GDM1 (cell line): ENCODE measurements at regions not wholly inside any gene's neighbourhood (a gene's known extent, or its start where the extent isn't known, plus 50 kb on each side); places are given as distances from the start of the nearest gene placed in this dataset.

Experiments
- DNase-seq: peaks from one replicate; lab custom pipeline; 2025; lab: John Stamatoyannopoulos, UW

- no peak for DNase-seq
These were observed 270.2 kb downstream of the TBX15 start for GRCh38 chr1:118717893-118718292.

- DNase-seq, result no peak
These were observed 271.4 kb downstream of the TBX15 start for GRCh38 chr1:118716775-118717174.

- no peak for DNase-seq
These were observed 276.8 kb downstream of the TBX15 start for GRCh38 chr1:118711356-118711755.

GRCh38 chr1:118698911-118699310 is 289.2 kb downstream of the TBX15 start:
- DNase-seq, result no peak

- no peak for DNase-seq
These were observed 296.0 kb downstream of the TBX15 start for GRCh38 chr1:118692143-118692542.

- DNase-seq, result no peak
These were observed 299.3 kb downstream of the TBX15 start for GRCh38 chr1:118688891-118689290.

DNA sequence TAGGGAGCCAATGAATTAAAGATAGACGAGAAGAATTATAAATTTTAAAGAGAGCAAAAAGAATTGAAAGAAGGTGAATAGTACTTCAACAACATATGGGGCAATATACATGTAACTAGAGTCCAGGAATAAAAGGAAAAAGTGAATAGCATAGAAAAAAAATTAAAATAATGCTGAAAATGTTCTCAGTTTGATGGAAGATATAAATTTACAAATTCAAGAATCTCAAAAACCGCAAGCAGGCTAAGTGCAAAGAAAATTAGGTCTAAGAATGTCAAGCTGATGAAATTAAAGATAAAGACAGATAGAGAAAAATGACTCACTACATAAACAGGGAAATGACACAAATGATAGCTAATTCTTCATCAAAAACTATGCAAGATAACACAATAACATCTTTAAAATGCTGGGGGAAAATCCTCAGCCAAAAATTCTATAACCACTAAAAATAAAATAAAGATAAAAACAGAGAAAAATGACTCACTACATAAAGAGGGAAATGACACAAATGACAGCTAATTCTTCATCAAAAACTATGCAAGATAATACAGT is 326.3 kb downstream of the TBX15 start:
- DNase-seq, result no peak

GRCh38 chr1:118660769-118661168 is 327.4 kb downstream of the TBX15 start:
- no peak for DNase-seq

GRCh38 chr1:118659646-118660045 is 328.5 kb downstream of the TBX15 start:
- no peak for DNase-seq

DNA sequence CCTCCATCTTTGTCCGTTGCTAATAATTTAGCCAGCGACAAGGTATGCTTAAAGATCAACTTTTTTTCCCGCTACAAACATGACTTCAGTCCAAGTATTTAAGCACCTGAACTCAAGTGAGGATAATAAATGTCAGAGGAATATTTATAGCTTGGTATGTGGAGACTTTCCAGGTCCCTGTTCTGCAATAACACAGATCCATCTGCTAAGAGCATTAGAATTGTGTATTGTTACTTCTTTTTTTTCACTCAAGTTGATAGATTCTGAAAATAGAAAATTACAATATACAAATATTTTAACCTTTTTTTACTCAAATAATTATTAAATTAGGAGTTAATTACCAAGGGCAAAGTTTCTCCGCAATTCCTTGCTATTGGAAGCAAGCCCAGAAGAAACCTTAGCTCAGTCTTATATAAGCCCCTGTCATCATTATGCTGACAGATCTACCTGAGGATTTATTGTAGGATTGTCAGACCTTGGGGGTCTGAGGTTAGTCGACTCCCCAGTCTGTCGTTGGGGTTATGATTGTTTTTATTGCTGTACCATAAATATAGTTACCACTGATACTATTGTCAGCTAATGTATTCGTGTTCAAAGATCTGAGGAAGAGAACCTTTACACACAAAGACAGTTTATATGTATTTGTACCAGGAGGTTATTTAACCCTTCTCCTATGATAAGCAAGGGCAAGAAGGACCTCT is 337.9 kb downstream of the TBX15 start:
- no peak for DNase-seq

GRCh38 chr1:118649369-118650106 is 338.6 kb downstream of the TBX15 start:
- no peak for DNase-seq

GRCh38 chr1:118636004-118636403 is 352.1 kb downstream of the TBX15 start:
- no peak for DNase-seq

DNA sequence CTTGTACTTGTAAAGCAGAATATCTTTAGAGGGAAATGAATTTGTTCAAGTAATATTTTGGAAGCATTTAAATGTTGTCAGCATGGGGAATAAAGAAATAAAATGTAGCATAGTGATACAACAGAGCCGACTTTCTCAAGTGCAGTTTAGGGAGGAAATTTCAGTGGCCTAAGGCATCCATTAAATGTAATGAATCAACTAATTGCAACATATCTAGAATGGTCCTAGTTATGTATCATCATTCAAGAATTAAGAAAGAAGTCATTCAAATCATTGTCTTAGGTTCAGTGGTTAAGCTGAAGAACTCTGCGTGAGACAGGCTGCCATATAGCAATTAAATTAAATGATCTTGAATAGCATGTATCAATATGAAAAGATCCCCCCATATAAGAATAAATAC is 360.7 kb downstream of the TBX15 start:
- no peak for DNase-seq

- no peak for DNase-seq
These were observed 366.3 kb downstream of the TBX15 start for GRCh38 chr1:118621839-118622238.

- no peak for DNase-seq
These were observed 369.4 kb downstream of the TBX15 start for GRCh38 chr1:118618618-118619340.

DNA sequence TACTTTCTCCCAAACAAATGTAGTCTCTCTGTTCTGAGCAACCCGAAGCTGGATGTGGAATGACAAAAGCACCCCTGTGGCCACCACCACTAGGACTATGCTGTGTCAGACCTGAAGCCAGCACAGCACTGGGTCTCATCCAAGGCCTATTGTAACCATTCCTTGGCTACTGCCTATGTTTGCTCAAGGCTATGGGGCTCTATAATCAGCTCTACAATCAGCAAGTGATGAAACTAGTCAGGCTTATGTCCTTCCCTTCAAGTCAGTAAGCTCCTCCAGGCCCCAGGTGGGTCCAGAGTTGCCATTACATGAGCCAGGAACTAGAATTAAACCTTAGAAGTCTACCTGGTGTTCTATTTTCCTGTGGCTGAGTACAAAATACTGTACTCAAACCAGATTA is 370.2 kb downstream of the TBX15 start:
- DNase-seq, result no peak

DNA sequence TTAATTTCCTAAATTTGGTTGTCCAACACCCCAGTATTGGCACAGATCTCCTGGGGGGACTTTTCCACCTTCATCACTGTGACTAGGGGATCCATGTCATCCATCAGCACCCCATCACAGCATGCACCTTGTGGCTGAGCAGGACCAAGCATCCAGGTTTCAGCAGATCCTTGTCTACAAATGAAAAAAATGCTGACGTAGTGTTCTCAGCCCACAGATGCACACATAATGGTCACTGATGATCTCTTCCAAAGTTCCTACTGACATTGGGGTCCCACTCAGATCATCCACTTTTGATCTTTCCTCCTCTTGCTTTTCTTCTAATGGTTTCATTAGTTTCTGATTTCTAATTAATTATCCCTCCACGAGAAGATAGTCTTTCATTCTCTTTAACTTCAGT is 373.1 kb downstream of the TBX15 start:
- DNase-seq, result no peak

DNA sequence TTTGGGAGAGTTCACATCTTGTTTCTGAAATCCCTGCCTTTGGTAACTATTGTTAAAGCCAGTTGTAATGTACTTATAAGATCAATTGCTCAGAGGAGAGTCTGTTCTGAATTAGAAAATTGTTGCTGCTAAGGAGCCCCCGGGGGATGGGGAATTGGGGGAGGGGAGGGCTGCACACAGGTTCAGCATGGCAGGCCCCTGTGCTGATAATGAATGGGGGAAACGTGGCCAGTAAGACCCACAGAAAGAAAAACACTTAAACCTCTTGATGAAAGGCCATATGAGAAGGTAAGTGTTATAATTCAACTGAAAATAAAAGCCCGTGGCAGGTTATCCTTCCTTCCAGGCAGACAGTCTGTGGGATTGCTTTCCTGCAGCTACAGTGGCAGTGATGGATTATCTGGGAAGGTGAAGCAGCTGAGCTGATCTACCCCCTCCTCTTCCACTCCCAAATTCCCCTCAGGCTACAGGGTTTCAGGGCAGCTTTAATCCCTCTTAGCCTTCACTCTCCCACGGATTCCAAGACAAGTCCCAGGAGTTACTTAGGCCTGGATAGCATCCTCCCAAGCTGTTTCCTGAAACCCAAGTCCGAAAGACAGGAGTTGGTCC is 398.8 kb downstream of the TBX15 start:
- DNase-seq, result no peak

- DNase-seq, result no peak
These were observed 399.6 kb downstream of the TBX15 start for GRCh38 chr1:118588566-118588965.

DNA sequence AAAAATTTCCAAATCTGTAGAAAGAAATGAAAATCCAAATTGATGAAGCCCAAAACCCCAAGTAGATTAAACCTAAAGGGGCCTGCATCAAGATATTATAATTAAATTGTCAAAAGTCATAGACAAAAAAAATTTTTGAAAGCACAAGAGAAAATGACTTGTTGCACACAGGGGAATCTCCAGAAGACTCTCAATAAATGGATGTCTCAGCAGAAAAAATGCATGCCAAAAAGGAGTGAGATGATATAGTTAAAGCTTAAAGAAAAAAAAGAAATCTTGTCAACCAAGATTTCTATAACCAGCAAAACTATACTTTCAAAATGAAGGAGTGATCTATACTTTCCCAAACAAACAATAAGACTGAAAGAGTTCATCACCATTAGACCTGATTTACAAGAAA is 393.2 kb upstream of the SPAG17 start:
- no peak for DNase-seq

DNA sequence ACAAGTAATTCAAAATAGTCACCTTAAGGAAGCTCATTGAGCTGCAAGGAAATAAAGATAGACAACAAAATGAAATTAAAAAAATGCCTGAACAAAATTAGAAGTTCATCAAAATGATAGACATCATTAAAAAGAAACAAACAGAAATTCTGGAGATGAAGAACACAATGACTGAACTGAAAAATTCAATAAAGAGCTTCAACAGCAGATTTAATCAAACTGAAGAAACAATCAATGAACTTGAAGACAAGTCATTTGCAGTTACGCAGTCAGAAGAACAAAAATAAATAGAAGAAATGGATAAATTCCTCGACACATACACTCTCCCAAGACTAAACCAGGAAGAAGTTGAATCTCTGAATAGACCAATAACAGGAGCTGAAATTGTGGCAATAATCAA is 390.0 kb upstream of the SPAG17 start:
- DNase-seq, result no peak

DNA sequence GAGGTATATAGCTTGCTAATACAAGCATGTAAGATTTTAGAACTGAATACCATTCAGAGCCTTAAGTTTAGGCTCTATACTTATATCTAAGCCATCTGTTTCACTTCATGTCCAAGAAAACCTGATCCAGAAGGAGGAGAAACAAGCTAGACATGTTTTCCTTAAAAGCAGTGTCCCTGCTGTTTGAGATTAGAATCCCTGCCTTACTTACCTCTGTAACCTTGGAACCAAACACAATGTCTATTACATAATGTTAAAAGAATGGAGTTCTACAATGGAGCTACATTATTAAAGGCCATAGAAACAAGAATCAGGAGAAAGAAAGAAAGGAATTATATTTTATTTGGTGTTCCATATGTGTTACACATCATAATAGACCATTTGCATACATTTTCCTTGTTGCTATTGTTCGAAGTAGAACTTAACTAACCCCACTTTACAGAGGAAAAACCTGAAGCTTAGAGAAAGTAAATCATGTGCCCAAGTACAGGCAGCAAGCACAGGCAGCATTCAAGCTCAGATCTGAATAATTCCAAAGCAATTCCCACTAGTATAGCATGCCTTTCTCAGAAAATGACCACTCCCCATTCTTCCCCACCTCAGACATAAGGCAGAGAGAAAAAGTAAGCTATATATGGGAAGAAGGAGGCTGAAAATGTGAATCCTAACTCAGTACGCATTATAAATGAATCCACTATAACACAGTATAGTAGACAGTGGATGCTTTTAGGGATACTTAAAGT is 380.1 kb upstream of the SPAG17 start:
- no peak for DNase-seq
